GM13976 (cell line): ENCODE measurements at regions not wholly inside any gene's neighbourhood (a gene's known extent, or its start where the extent isn't known, plus 50 kb on each side); places are given as distances from the start of the nearest gene placed in this dataset.

ENCODE experiments used
- DNase-seq: peaks from one replicate; pipeline ENCODE4 v3.0.0; 2012; ENCODE audit warnings: low spot score
- CTCF ChIP-seq: IDR thresholded peaks from 2 replicates; pipeline ENCODE4 v1.5.1; 2012; ENCODE audit warnings: borderline replicate concordance, mild to moderate bottlenecking; ENCODE audit not compliant: insufficient read depth; ENCODE audit errors: extremely low read depth, missing control alignments, control extremely low read depth
- in situ Hi-C: fragments of 300-500 bp; cut with MboI; formaldehyde crosslinking; loops from one replicate; pipeline ENCODE4 v1.12.0; 2022; ENCODE audit warnings: low sequenced_read_pairs, mixed read lengths, inconsistent platforms; ENCODE audit not compliant: unreplicated experiment

GRCh38 chr2:3094318-3094717, 283.3 kb downstream of the EIPR1 start:
- DNase-seq, result no peak
- in situ Hi-C loops, result no loop called here
- TF ChIP-seq CTCF, result no peak

GRCh38 chr2:3091696-3092095, 285.9 kb downstream of the EIPR1 start:
- no peak for TF ChIP-seq CTCF
- DNase-seq, result no peak

GRCh38 chr2:3082705-3083104, 294.9 kb downstream of the EIPR1 start:
- no peak for TF ChIP-seq CTCF
- in situ Hi-C loops, result no loop called here
- DNase-seq, result no peak

More at GRCh38 chr2:3091696-3092095, 285.9 kb downstream of the EIPR1 start:
- in situ Hi-C loops, result no loop called here

GRCh38 chr2:3079959-3080948, 297.4 kb downstream of the EIPR1 start:
- in situ Hi-C loops, result no loop called here
- DNase-seq, result no peak
- no peak for TF ChIP-seq CTCF

GRCh38 chr2:3079466-3079865, 298.2 kb downstream of the EIPR1 start:
- in situ Hi-C loops, result no loop called here
- DNase-seq, result no peak
- no peak for TF ChIP-seq CTCF

- TF ChIP-seq CTCF, result no peak
- in situ Hi-C loops, result no loop called here
- no peak for DNase-seq
Observed at GRCh38 chr2:3078684-3079083, 298.9 kb downstream of the EIPR1 start.
